ENCODE measurements at regions not wholly inside any gene's neighbourhood (a gene's known extent, or its start where the extent isn't known, plus 50 kb on each side); places are given as distances from the start of the nearest gene placed in this dataset.

GRCh38 chr11:31926816-31927528 lies 115.8 kb upstream of the PAX6 start:
- FAIRE-seq (no peak), DNase-seq (ENCODE audit: low read depth, low spot score) (no peak)
- H4K20me1 ChIP-seq (ENCODE audit: control insufficient read depth, extremely low read depth, insufficient read depth, low read length) = no peaks in the 10 kb centered on the region
- no peak overlapping the region for H3K27ac ChIP-seq (ENCODE audit: control insufficient read depth, insufficient read depth, low read length)
- H3K4me1 ChIP-seq (ENCODE audit: control insufficient read depth, extremely low read depth, insufficient read depth, low read length) = no peaks in the 10 kb centered on the region
- no peaks in the 10 kb centered on the region for H3K9me1 ChIP-seq (ENCODE audit: control insufficient read depth, extremely low read depth, insufficient read depth, low read length)
- no peaks in the 10 kb centered on the region for H3K9me3 ChIP-seq (ENCODE audit: control insufficient read depth, low read depth, low read length)
- no peak overlapping the region for H3K4me2 ChIP-seq (ENCODE audit: control insufficient read depth, extremely low read depth, insufficient read depth, low read depth, low read length)
- H3K4me3 ChIP-seq (ENCODE audit: control insufficient read depth in 2 of 3, extremely low read depth in 1 of 3, insufficient read depth in 2 of 3, low read depth in 1 of 3, low read length in 3 of 3) = no peak overlapping the region
- no peaks in the 10 kb centered on the region for H3K27me3 ChIP-seq (ENCODE audit: control insufficient read depth, extremely low read depth, insufficient read depth, low read length)
- H3K36me3 ChIP-seq (ENCODE audit: control insufficient read depth in 2 of 2, extremely low read depth in 1 of 2, insufficient read depth in 2 of 2, low read length in 2 of 2) = no peaks in the 10 kb centered on the region
- dilution Hi-C loops (cut with MboI; ENCODE audit: extremely low pct_ligation_motif_present, low sequenced_read_pairs) = no loop called here
- no peak overlapping the region for H2AFZ ChIP-seq (ENCODE audit: control insufficient read depth, low read length)
- no peak overlapping the region for H3K9ac ChIP-seq (ENCODE audit: control insufficient read depth, extremely low read depth, insufficient read depth, low read length)
- TF ChIP-seq CTCF (optimal IDR thresholded peaks at IDR 0.05 in 1 of 3, IDR thresholded peaks at IDR 0.05 in 1 of 3, conservative IDR thresholded peaks at IDR 0.05 in 1 of 3; ENCODE audit: extremely low read depth in 1 of 3, insufficient read depth in 2 of 3, low read length in 3 of 3) (no peak), EZH2 (IDR thresholded peaks at IDR 0.05; ENCODE audit: low read length) (no peak)
- no peaks in the 10 kb centered on the region for H3K79me2 ChIP-seq (ENCODE audit: control insufficient read depth, insufficient read depth, low read length)

- Histone ChIP-seq H3K27ac (ENCODE audit: control insufficient read depth, insufficient read depth, low read length) (no peak overlapping the region), H3K9me1 (ENCODE audit: control insufficient read depth, extremely low read depth, insufficient read depth, low read length) (no peaks in the 10 kb centered on the region), H3K79me2 (ENCODE audit: control insufficient read depth, insufficient read depth, low read length) (no peaks in the 10 kb centered on the region), H3K9me3 (ENCODE audit: control insufficient read depth, low read depth, low read length) (no peaks in the 10 kb centered on the region), H3K27me3 (ENCODE audit: control insufficient read depth, extremely low read depth, insufficient read depth, low read length) (no peaks in the 10 kb centered on the region), H3K4me1 (ENCODE audit: control insufficient read depth, extremely low read depth, insufficient read depth, low read length) (no peaks in the 10 kb centered on the region), H3K9ac (ENCODE audit: control insufficient read depth, extremely low read depth, insufficient read depth, low read length) (no peak overlapping the region), H3K4me2 (ENCODE audit: control insufficient read depth, extremely low read depth, insufficient read depth, low read depth, low read length) (no peak overlapping the region), H2AFZ (ENCODE audit: control insufficient read depth, low read length) (no peak overlapping the region), H4K20me1 (ENCODE audit: control insufficient read depth, extremely low read depth, insufficient read depth, low read length) (no peaks in the 10 kb centered on the region), H3K4me3 (ENCODE audit: control insufficient read depth in 2 of 3, extremely low read depth in 1 of 3, insufficient read depth in 2 of 3, low read depth in 1 of 3, low read length in 3 of 3) (no peak overlapping the region), H3K36me3 (ENCODE audit: control insufficient read depth in 2 of 2, extremely low read depth in 1 of 2, insufficient read depth in 2 of 2, low read length in 2 of 2) (no peaks in the 10 kb centered on the region)
- DNase-seq (ENCODE audit: low read depth, low spot score) (no peak), FAIRE-seq (no peak)
- dilution Hi-C loops (cut with MboI; ENCODE audit: extremely low pct_ligation_motif_present, low sequenced_read_pairs) = no loop called here
- TF ChIP-seq CTCF (optimal IDR thresholded peaks at IDR 0.05 in 1 of 3, IDR thresholded peaks at IDR 0.05 in 1 of 3, conservative IDR thresholded peaks at IDR 0.05 in 1 of 3; ENCODE audit: extremely low read depth in 1 of 3, insufficient read depth in 2 of 3, low read length in 3 of 3) (no peak), EZH2 (IDR thresholded peaks at IDR 0.05; ENCODE audit: low read length) (no peak)
Observed at GRCh38 chr11:31926106-31926505, 115.0 kb upstream of the PAX6 start.
